ENCODE measurements at regions not wholly inside any gene's neighbourhood (a gene's known extent, or its start where the extent isn't known, plus 50 kb on each side); places are given as distances from the start of the nearest gene placed in this dataset.

GRCh38 chr9:89752154-89752553 is 147.3 kb downstream of the GADD45G start:
- Mint-ChIP-seq H3K36me3 (ENCODE audit: insufficient read depth) (no peaks in the 10 kb centered on the region), H3K4me1 (ENCODE audit: low read depth) (no peaks in the 10 kb centered on the region)

GRCh38 chr9:89753472-89754055 is 148.8 kb downstream of the GADD45G start:
- Mint-ChIP-seq H3K27me3 (peaks cover 9% of the 10 kb centered on the region), H3K4me1 (ENCODE audit: low read depth) (no peaks in the 10 kb centered on the region), H3K36me3 (ENCODE audit: insufficient read depth) (no peaks in the 10 kb centered on the region), H3K9me3 (ENCODE audit: low read depth) (no peaks in the 10 kb centered on the region), H3K4me3 (ENCODE audit: low read depth) (no peak overlapping the region), H3K27ac (no peak overlapping the region)
- no peak for DNase-seq (ENCODE audit: low spot score, unreplicated experiment)
- no peak for TF ChIP-seq CTCF (IDR thresholded peaks at IDR 0.05; ENCODE audit: unreplicated experiment)

More at GRCh38 chr9:89752154-89752553, 147.3 kb downstream of the GADD45G start:
- no peak overlapping the region for H3K27ac Mint-ChIP-seq
- H3K4me3 Mint-ChIP-seq (ENCODE audit: low read depth), result no peak overlapping the region
- peaks cover 9% of the 10 kb centered on the region for H3K27me3 Mint-ChIP-seq
- TF ChIP-seq CTCF (IDR thresholded peaks at IDR 0.05; ENCODE audit: unreplicated experiment), result no peak
- DNase-seq (ENCODE audit: low spot score, unreplicated experiment), result no peak
- H3K9me3 Mint-ChIP-seq (ENCODE audit: low read depth), result no peaks in the 10 kb centered on the region

GRCh38 chr9:89754193-89754592 is 149.4 kb downstream of the GADD45G start:
- Mint-ChIP-seq H3K9me3 (ENCODE audit: low read depth) (no peaks in the 10 kb centered on the region), H3K36me3 (ENCODE audit: insufficient read depth) (no peaks in the 10 kb centered on the region), H3K27ac (peak overlapping the region; percentile 58), H3K4me3 (ENCODE audit: low read depth) (no peak overlapping the region), H3K27me3 (peaks cover 9% of the 10 kb centered on the region), H3K4me1 (ENCODE audit: low read depth) (no peaks in the 10 kb centered on the region)
- no peak for TF ChIP-seq CTCF (IDR thresholded peaks at IDR 0.05; ENCODE audit: unreplicated experiment)
- DNase-seq (ENCODE audit: low spot score, unreplicated experiment), result no peak

GRCh38 chr9:89755821-89756220 is 151.0 kb downstream of the GADD45G start:
- Mint-ChIP-seq H3K36me3 (ENCODE audit: insufficient read depth) (no peaks in the 10 kb centered on the region), H3K9me3 (ENCODE audit: low read depth) (no peaks in the 10 kb centered on the region), H3K4me1 (ENCODE audit: low read depth) (peaks cover 5% of the 10 kb centered on the region), H3K27me3 (peaks cover 6% of the 10 kb centered on the region), H3K4me3 (ENCODE audit: low read depth) (no peak overlapping the region), H3K27ac (no peak overlapping the region)
- TF ChIP-seq CTCF (IDR thresholded peaks at IDR 0.05; ENCODE audit: unreplicated experiment), result no peak
- DNase-seq (ENCODE audit: low spot score, unreplicated experiment), result no peak

GRCh38 chr9:89756891-89757537 is 152.2 kb downstream of the GADD45G start:
- Mint-ChIP-seq H3K27me3 (peaks cover 6% of the 10 kb centered on the region), H3K4me3 (ENCODE audit: low read depth) (no peak overlapping the region), H3K36me3 (ENCODE audit: insufficient read depth) (no peaks in the 10 kb centered on the region), H3K4me1 (ENCODE audit: low read depth) (peaks cover 5% of the 10 kb centered on the region), H3K27ac (no peak overlapping the region), H3K9me3 (ENCODE audit: low read depth) (no peaks in the 10 kb centered on the region)
- TF ChIP-seq CTCF (IDR thresholded peaks at IDR 0.05; ENCODE audit: unreplicated experiment), result no peak
- DNase-seq (ENCODE audit: low spot score, unreplicated experiment), result no peak
